GM18519 (cell line): ENCODE measurements at regions not wholly inside any gene's neighbourhood (a gene's known extent, or its start where the extent isn't known, plus 50 kb on each side); places are given as distances from the start of the nearest gene placed in this dataset.
"Not testable (repeated sequence)": the region's sequence is repeated elsewhere in the genome, so short reads cannot be mapped to it uniquely, and the experiment has no call there.

Source experiments
- ATAC-seq: cut with Tn5 transposase; IDR thresholded peaks from one replicate; pipeline ENCODE4 v1.9.1; 2021; ENCODE audit warnings: mild to moderate bottlenecking, moderate library complexity; ENCODE audit not compliant: unreplicated experiment, low FRiP score

DNA sequence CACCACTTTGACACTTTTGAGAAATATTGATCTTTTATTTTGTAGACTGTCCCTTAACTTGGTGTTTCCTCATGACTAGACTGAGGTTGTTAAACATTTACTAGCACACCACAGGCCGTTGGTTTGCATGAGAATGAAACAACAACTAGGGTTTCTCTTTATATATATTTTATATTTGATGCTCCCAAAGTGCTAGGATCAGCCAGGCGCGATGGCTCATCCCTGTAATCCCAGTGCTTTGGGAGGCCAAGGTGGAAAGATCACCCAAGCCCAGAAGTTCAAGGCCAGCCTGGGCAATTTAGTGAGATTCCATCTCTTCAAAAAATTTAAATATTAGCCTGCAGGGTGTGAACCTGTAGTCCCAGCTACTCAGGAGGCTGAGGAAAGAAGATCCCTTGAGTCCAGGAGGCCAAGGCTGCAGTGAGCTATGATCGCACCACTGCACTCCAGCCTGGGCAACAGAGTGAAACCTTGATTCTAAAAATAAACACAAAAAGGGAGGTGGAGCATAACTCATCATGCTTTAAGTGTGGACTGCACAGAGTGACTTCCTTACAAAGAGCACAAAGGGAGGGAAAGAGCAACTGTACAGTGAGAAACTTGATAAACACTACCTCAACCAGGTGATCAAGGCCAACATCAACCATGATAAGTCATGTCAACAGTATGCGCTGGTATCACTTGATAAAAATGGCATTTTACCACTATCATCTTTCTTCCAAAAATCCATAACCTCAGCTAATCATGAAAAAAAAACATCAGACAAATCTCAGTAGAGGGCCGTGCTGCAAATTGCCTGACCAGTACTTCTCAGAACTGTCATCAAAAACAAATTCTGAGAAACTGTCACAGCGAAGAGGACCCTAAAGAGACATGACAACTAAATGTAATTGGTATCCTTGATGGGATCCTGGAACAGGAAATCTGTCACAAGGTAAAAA is 72.8 kb upstream of the ATF7IP2 start:
- ATAC-seq: peak; percentile 66

- no peak for ATAC-seq
Observed at GRCh38 chr16:10314317-10314716, 71.5 kb upstream of the ATF7IP2 start.

GRCh38 chr16:10314811-10315210 is 71.0 kb upstream of the ATF7IP2 start:
- no peak for ATAC-seq

GRCh38 chr16:10317425-10318001 is 68.3 kb upstream of the ATF7IP2 start:
- no peak for ATAC-seq

DNA sequence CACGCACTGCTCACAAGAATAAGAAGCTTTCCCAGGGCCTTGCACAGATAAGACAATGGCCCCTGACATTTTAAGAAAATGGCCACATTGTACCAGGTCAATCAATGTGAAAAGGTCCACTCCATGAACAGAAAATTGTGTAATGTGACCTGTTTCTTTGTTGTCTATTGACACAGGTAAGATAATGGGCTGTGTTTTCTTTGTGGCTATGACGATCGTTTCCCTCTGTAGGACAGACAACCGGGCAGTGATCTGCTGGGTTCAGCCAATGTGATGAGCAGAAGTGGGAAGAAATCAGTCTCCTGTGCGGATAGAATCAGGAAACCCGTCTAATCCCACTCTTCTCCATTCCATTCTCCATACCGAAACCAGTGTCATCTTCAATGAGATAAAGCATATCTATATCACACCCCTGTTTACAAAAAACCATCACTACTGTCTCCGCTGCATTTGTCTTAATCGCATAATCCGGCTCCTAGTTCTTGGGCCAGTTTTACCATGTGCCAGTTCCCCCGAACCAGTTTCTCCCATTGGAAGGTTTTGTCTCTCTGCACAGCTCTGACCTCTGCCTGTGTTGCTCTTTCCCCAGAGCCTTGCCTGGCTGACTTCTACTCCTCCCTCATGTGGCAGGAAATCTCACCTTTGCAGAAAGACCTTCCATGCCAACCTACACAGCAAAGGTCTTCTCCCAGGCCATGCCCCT is 66.9 kb upstream of the ATF7IP2 start:
- no peak for ATAC-seq

DNA sequence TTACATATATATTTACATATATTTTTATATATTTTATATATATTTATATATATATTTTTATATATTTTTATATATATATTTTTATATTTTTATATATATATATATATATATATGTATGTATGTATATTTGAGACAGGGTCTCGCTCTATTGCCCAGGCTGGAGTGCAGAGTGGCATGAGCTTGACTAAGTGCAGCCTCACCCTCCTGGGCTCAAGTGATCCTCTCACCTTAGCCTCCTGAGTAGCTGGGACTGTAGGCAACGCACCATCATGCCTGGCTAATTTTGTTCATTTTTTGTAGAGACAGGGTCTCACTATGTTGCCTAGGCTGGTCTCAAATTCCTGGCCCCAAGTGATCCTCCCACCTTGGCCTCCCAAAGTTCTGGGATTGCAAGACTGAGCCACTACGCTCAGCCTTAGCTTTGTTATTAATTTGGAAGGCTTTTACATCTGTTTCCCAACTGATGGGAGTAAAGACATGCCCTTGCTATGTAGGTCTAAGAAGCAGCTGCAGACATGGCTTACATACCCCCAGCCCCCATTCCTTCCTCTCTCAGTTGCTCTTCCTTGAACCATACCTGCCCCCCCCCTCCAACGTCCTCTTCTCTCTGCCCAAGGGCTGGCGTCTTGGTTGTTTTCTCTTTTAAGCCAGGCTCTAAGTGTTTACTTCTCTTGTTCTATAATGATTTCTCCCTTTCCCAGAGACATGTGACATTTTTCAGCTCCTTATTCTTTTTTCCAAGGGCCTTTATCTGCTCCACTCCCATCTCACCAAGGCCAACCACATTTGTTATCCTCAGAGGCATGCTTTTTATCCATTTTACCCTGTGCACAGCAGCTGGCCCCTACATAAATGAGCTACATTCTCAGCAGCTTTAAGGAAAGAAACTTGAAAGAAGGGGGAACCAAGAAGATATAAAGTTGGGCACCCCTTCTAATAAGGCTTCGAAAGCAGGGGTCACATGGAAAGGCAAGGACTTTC is 64.2 kb upstream of the ATF7IP2 start:
- ATAC-seq: no peak

DNA sequence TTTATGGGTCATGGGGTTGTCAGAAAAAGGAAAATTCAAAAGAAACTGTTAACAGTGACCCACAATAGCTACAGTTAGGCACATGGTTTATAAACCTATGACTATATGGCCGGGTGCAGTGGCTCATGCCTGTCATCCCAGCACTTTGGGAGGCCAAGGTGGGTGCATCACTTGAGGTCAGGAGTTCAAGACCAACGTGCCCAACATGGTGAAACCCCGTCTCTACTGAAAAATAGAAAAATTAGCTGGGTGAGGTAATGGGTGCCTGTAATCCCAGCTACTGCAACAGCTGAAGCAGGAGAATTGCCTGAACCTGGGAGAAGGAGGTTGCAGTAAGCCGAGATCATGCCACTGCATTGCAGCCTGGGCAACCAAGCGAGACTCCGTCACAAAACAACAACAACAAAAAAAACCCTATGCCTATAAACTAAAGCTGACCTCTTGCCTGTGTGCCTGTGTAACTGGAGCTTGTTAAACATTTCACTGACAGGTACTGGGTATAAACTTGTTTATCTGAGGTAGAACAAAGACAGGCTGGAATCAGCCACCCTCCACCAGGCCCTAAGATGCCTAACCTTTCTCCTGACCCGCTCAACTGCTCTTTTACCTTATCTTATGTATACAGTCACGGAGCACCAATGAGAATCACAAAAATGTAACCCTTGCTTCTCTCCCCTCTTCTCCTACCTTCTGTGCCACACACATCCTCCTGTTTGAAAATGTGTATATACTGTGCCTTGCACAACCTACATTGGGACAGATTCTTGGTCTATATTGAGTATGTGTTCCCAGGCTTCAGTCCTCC is 62.9 kb upstream of the ATF7IP2 start:
- ATAC-seq: no peak

DNA sequence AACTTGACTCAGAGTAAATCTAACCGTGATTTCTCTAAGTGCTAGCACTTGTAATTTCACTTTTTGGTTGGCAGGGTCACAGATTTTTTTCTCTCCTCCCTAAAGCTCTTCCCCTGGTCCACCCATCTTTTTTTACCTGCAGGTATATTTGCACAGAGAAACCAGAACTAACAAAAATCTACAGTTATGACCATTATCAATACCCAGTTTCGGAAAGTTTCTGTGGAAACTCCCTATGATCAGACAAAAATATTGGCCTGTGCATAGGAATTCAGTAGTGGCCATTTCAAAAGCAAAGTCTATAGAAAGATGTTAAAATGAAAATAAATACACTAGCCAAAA is 62.4 kb upstream of the ATF7IP2 start:
- no peak for ATAC-seq

DNA sequence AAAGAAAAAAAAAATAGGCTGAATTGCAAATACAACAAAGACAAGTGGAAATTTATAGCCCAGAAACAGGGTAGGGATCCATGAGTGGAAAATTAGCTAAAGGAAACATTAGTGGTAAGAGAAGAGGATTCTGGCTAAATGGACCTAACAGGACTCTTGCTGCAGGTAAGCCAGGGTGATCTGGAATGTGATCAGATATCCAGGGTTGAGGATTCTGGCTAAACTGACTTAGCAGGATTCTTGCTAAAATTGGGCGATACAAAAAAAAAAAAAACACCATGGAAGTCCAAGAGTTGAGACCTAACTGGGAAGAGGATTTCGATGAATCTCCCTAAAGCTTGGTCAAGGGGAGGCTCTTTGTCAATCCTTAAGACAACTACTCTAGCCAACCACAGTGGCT is 61.7 kb upstream of the ATF7IP2 start:
- ATAC-seq: no peak

- no peak for ATAC-seq
Observed at GRCh38 chr16:10325783-10326543, 59.9 kb upstream of the ATF7IP2 start.

DNA sequence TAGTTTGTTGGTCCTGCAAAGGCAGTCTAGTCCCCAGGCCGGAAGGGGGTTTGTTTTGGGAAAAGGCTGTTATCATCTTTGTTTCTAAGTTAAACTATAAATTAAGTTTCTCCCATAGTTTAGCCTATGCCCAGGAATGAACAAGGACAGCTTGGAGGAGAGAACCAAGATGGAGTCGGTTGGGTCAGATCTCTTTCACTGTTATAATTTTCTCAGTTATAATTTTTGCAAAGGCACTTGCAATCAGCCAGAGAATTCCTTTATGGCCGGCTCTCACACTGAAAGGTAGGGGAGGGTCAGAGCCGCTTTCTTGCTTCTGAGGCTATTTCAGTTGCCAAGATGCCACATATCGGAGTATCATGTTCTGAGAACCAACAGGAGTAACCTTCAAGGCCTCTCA is 59.2 kb upstream of the ATF7IP2 start:
- ATAC-seq: no peak

DNA sequence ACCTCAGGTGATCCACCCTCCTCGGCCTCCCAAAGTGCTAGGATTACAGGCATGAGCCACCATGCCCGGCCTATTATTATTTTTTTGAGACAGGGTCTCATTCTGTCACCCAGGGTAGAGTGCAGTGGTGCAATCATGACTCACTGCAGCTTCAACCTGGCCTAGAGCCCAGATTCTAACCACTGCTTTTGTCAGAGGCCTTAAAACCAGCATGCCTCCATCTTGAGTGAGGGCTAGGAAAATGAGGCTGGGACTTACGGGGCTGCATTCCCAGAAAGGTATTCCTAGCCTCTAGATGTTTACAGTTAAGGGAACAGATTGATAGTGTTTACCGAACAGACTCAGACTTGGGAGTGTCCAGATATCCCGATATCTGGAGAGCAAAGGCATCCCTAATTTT is 57.6 kb upstream of the ATF7IP2 start:
- not testable (repeated sequence) for ATAC-seq

DNA sequence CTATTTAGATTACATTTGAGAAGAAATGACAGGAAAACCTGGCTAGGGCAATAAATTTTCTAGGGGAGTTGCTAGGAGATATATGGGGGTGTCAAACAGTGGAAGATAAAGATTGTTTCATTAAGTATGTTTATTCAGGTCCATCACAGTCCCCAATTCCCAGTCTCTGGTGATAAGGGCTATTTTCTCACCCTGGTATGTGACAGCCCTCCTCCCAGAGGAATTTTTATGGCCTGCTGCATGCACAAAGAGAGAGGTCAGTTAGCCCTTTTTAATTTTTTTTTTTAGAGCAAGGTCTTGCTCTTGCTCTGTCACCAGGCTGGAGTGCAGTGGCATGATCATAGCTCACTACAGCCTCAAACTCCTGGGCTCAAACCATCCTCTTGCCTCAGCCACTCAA is 53.6 kb upstream of the ATF7IP2 start:
- ATAC-seq: no peak

DNA sequence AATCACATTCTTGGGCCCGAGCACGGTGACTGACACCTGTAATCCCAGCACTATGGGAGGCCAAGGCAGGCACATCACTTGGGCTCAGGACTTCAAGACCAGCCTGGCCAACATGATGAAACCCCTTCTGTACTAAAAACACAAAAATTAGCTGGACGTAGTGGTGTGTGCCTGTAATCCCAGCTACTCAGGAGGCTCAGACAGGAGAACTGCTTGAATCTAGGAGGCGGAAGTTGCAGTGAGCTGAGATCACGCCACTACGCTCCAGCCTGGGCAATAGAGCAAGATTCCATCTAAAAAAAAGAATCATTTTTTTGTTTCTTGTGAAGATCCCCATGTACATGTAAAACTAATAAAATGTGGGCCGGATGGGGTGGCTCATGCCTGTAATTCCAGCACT is 53.1 kb upstream of the ATF7IP2 start:
- no peak for ATAC-seq

DNA sequence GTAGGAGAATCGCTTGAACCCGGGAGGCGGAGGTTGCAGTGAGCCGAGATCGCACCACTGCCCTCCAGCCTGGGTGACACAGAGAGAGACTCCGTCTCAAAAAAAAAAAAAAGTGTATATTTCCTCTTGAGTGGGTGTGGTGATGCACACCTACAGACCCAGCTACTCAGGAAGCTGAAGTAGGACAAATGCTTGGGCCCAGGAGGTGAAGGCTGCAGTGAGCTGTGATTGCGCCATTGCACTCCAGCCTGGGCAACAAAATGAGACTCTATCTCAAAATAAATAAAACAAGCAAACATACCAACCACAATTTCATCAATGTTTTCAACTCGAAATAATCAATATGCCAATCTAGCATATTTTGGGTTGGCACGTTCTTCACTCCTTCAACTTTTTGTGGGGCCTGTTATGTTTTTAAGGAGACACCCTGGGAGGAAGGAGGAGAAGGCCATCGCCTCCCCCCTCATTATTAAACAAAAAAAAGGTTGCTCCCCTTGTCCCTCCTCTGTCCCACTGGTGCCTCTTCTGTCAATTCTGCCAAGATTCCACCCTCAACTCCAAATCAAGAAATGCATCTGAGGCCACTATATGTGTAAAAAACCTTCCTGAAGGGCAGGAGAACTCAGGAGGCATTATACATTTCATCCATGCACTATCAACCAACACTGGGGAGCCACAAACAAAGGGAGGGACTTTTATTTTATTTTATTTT is 52.4 kb upstream of the ATF7IP2 start:
- ATAC-seq: no peak

DNA sequence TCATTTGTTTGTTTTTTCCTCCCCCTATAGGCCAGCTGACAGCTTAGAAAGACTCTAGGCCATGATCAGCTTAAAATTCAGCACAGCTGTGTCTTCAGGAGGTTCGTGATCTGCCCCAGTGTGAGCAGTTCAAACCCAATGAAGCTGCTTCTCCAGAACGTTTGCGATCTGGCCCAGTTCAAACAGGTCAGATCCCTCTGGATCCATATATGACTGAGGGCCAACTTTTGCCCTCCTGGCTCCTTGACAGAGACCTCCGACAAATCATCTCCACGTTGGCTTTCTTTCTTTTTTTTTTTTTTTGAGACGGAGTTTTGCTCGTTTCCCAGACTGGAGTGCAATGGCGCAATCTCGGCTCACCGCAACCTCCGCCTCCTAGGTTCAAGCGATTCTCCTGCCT is 50.2 kb upstream of the ATF7IP2 start:
- ATAC-seq: no peak
